GM23338 (cell line): ENCODE measurements at regions not wholly inside any gene's neighbourhood (a gene's known extent, or its start where the extent isn't known, plus 50 kb on each side); places are given as distances from the start of the nearest gene placed in this dataset.

ENCODE experiments used
- ATAC-seq: fragments of 200-7000 bp; cut with Tn5 transposase; 3 replicates; pipeline ENCODE4 v1.9.1; 2020
- DNase-seq: peaks from one replicate; pipeline ENCODE4 v3.0.0-alpha.2; 2015; ENCODE audit warnings: low spot score
- H2AFZ ChIP-seq: fragments of 200-600 bp; sonication (generic); 2 replicates; pipeline ENCODE4 v1.8.0; 2016; ENCODE audit warnings: antibody characterized with exemption, mild to moderate bottlenecking, moderate library complexity
- H3F3A ChIP-seq: fragments of 200-600 bp; sonication (generic); replicated peaks from 2 replicates; pipeline ENCODE4 v1.8.0; 2017; ENCODE audit warnings: antibody characterized with exemption, mixed run types, low read depth
- H3K27ac ChIP-seq: fragments of 200-600 bp; sonication (generic); 2 replicates; pipeline ENCODE4 v1.6.1; 2016; ENCODE audit warnings: low read depth
- H3K27me3 ChIP-seq: fragments of 200-600 bp; sonication (generic); 2 replicates; pipeline ENCODE4 v1.8.0; 2016; ENCODE audit warnings: mild to moderate bottlenecking, mixed run types, moderate library complexity; ENCODE audit not compliant: insufficient read depth
- H3K36me3 ChIP-seq: fragments of 200-600 bp; sonication (generic); 2 replicates; pipeline ENCODE4 v1.8.0; 2016; ENCODE audit warnings: mild to moderate bottlenecking; ENCODE audit not compliant: insufficient read depth
- H3K4me1 ChIP-seq: fragments of 200-600 bp; sonication (generic); 2 replicates; pipeline ENCODE4 v1.8.0; 2016; ENCODE audit warnings: mild to moderate bottlenecking, moderate library complexity; ENCODE audit not compliant: insufficient read depth
- H3K4me2 ChIP-seq: fragments of 200-600 bp; sonication (generic); 2 replicates; pipeline ENCODE4 v1.7.1; 2017; ENCODE audit warnings: mixed run types
- H3K4me3 ChIP-seq: fragments of 200-600 bp; sonication (generic); 2 replicates; pipeline ENCODE4 v1.6.1; 2016; ENCODE audit warnings: mixed run types
- H3K79me2 ChIP-seq: fragments of 200-600 bp; sonication (generic); replicated peaks from 2 replicates; pipeline ENCODE4 v1.8.0; 2017; ENCODE audit warnings: mild to moderate bottlenecking; ENCODE audit not compliant: insufficient read depth
- H3K9me2 ChIP-seq: fragments of 200-600 bp; sonication (generic); 2 replicates; pipeline ENCODE4 v1.8.0; 2017; ENCODE audit not compliant: insufficient read depth
- H4K20me1 ChIP-seq: fragments of 200-600 bp; sonication (generic); replicated peaks from 2 replicates; pipeline ENCODE4 v1.8.0; 2017; ENCODE audit warnings: mild to moderate bottlenecking; ENCODE audit not compliant: insufficient read depth
- H3K27ac Mint-ChIP-seq: 2 replicates; pipeline ENCODE4 v1.8.0; 2020; ENCODE audit warnings: inconsistent platforms, mild to moderate bottlenecking, moderate library complexity, mixed read lengths
- H3K27me3 Mint-ChIP-seq: 3 replicates; pipeline ENCODE4 v1.8.0; 2022; ENCODE audit warnings: low read depth, mild to moderate bottlenecking, moderate library complexity, mixed read lengths, inconsistent platforms; ENCODE audit not compliant: insufficient read depth, poor library complexity
- H3K36me3 Mint-ChIP-seq: 3 replicates; pipeline ENCODE4 v1.8.0; 2021; ENCODE audit warnings: low read depth, mild to moderate bottlenecking, inconsistent platforms, moderate library complexity, mixed read lengths
- H3K4me1 Mint-ChIP-seq: 3 replicates; pipeline ENCODE4 v1.8.0; 2020; ENCODE audit warnings: mild to moderate bottlenecking, inconsistent platforms, mixed read lengths
- H3K4me3 Mint-ChIP-seq: 3 replicates; pipeline ENCODE4 v1.8.0; 2021; ENCODE audit warnings: moderate library complexity, mild to moderate bottlenecking, inconsistent platforms, mixed read lengths
- H3K9me3 Mint-ChIP-seq: 3 replicates; pipeline ENCODE4 v1.8.0; 2020; ENCODE audit warnings: moderate library complexity, mild to moderate bottlenecking, inconsistent platforms, mixed read lengths
- CREB1 ChIP-seq: fragments of 250-450 bp; sonication (Bioruptor Pico); IDR thresholded peaks from 2 replicates; pipeline ENCODE4 v1.5.0; 2020; ENCODE audit warnings: low read depth, mild to moderate bottlenecking, moderate library complexity
- ETS1 ChIP-seq: IDR thresholded peaks from 2 replicates; pipeline ENCODE4 v1.6.1; 2016; ENCODE audit warnings: antibody characterized with exemption
- EZH2 ChIP-seq: fragments of 200-600 bp; sonication (generic); IDR thresholded peaks from one replicate; pipeline ENCODE4 v1.8.0; 2017; ENCODE audit warnings: antibody characterized with exemption, mild to moderate bottlenecking, low read depth; ENCODE audit not compliant: unreplicated experiment
- EZH2phosphoT487 ChIP-seq: fragments of 200-600 bp; sonication (generic); IDR thresholded peaks from one replicate; pipeline ENCODE4 v1.8.1; 2018; ENCODE audit warnings: antibody characterized with exemption; ENCODE audit not compliant: unreplicated experiment
- JUNB ChIP-seq: IDR thresholded peaks from one replicate; pipeline ENCODE4 v1.6.1; 2016; ENCODE audit warnings: antibody characterized with exemption; ENCODE audit not compliant: unreplicated experiment
- NANOG ChIP-seq: IDR thresholded peaks from 2 replicates; pipeline ENCODE4 v1.6.1; 2016; ENCODE audit warnings: antibody characterized with exemption, borderline replicate concordance
- POLR2AphosphoS5 ChIP-seq: IDR thresholded peaks from 2 replicates; pipeline ENCODE4 v1.6.1; 2016; ENCODE audit warnings: antibody characterized with exemption, low read depth
- STAT1 ChIP-seq: IDR thresholded peaks from one replicate; pipeline ENCODE4 v1.6.1; 2016; ENCODE audit warnings: antibody characterized with exemption; ENCODE audit not compliant: unreplicated experiment
- ZNF114 ChIP-seq: fragments of 250-450 bp; sonication (Bioruptor Pico); IDR thresholded peaks from 2 replicates; pipeline ENCODE4 v1.5.0; 2020; ENCODE audit warnings: mild to moderate bottlenecking, moderate library complexity
- ZNF331 ChIP-seq: fragments of 250-450 bp; sonication (Bioruptor Pico); IDR thresholded peaks from 2 replicates; pipeline ENCODE4 v1.5.0; 2020; ENCODE audit warnings: low read depth, mild to moderate bottlenecking, moderate library complexity
- ZNF462 ChIP-seq: fragments of 250-450 bp; sonication (Bioruptor Pico); IDR thresholded peaks from 2 replicates; pipeline ENCODE4 v1.5.0; 2020; ENCODE audit warnings: mild to moderate bottlenecking, moderate library complexity
- TF ChIP-seq, protein P1 (sequence below): IDR thresholded peaks from one replicate; pipeline ENCODE4 v1.6.1; 2018; ENCODE audit warnings: antibody characterized with exemption; ENCODE audit not compliant: unreplicated experiment
- TF ChIP-seq, protein P2 (sequence below), 2 experiments: fragments of 200-600 bp in 1 of 2; sonication (generic) in 1 of 2; conservative IDR thresholded peaks; 2 replicates each; pipeline versions ENCODE4 v1.5.1 to v1.6.1; 2016 to 2017; ENCODE audit warnings: antibody characterized with exemption in 2 of 2, low read depth in 2 of 2, mild to moderate bottlenecking in 2 of 2, moderate library complexity in 1 of 2

- TF ChIP-seq JUNB: no peak
- TF ChIP-seq NANOG: no peak
- TF ChIP-seq, protein P1, sequence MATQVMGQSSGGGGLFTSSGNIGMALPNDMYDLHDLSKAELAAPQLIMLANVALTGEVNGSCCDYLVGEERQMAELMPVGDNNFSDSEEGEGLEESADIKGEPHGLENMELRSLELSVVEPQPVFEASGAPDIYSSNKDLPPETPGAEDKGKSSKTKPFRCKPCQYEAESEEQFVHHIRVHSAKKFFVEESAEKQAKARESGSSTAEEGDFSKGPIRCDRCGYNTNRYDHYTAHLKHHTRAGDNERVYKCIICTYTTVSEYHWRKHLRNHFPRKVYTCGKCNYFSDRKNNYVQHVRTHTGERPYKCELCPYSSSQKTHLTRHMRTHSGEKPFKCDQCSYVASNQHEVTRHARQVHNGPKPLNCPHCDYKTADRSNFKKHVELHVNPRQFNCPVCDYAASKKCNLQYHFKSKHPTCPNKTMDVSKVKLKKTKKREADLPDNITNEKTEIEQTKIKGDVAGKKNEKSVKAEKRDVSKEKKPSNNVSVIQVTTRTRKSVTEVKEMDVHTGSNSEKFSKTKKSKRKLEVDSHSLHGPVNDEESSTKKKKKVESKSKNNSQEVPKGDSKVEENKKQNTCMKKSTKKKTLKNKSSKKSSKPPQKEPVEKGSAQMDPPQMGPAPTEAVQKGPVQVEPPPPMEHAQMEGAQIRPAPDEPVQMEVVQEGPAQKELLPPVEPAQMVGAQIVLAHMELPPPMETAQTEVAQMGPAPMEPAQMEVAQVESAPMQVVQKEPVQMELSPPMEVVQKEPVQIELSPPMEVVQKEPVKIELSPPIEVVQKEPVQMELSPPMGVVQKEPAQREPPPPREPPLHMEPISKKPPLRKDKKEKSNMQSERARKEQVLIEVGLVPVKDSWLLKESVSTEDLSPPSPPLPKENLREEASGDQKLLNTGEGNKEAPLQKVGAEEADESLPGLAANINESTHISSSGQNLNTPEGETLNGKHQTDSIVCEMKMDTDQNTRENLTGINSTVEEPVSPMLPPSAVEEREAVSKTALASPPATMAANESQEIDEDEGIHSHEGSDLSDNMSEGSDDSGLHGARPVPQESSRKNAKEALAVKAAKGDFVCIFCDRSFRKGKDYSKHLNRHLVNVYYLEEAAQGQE: no peak
- TF ChIP-seq STAT1: no peak
- TF ChIP-seq ZNF331 (CRISPR knock-in tag): no peak
- TF ChIP-seq CREB1 (CRISPR knock-in tag): no peak
- no peak for TF ChIP-seq EZH2phosphoT487
- no peak for TF ChIP-seq POLR2AphosphoS5
- TF ChIP-seq, protein P2, sequence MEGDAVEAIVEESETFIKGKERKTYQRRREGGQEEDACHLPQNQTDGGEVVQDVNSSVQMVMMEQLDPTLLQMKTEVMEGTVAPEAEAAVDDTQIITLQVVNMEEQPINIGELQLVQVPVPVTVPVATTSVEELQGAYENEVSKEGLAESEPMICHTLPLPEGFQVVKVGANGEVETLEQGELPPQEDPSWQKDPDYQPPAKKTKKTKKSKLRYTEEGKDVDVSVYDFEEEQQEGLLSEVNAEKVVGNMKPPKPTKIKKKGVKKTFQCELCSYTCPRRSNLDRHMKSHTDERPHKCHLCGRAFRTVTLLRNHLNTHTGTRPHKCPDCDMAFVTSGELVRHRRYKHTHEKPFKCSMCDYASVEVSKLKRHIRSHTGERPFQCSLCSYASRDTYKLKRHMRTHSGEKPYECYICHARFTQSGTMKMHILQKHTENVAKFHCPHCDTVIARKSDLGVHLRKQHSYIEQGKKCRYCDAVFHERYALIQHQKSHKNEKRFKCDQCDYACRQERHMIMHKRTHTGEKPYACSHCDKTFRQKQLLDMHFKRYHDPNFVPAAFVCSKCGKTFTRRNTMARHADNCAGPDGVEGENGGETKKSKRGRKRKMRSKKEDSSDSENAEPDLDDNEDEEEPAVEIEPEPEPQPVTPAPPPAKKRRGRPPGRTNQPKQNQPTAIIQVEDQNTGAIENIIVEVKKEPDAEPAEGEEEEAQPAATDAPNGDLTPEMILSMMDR (conservative IDR thresholded peaks at IDR 0.05; ENCODE audit: low read depth in 2 of 2): no peak
- TF ChIP-seq EZH2: no peak
- no peak for TF ChIP-seq ZNF462 (CRISPR knock-in tag)
- TF ChIP-seq ETS1: no peak
- no peak for TF ChIP-seq ZNF114
- peaks cover 3% of the 10 kb centered on the region; the same call in 1 of the 3 replicates for H3K36me3 Mint-ChIP-seq
Measured at GRCh38 chr11:37504060-37504611, 906.1 kb upstream of the RAG2 start.

More at GRCh38 chr11:37504060-37504611, 906.1 kb upstream of the RAG2 start:
- no peak overlapping the region for H3K4me2 ChIP-seq
- Mint-ChIP-seq H3K4me1 (peaks cover 27% of the 10 kb centered on the region; the same call in 2 of the 3 replicates), H3K27ac (no peak overlapping the region), H3K4me3 (no peak overlapping the region), H3K27me3 (no peaks in the 10 kb centered on the region), H3K9me3 (no peaks in the 10 kb centered on the region; the same call in 2 of the 3 replicates)
- no peaks in the 10 kb centered on the region for H4K20me1 ChIP-seq
- H3K36me3 ChIP-seq: no peaks in the 10 kb centered on the region
- no peaks in the 10 kb centered on the region for H3K27me3 ChIP-seq
- H3K79me2 ChIP-seq: no peaks in the 10 kb centered on the region
- ATAC-seq (peak; percentile 60), DNase-seq (peak; percentile 0)
- H3K9me2 ChIP-seq: no peaks in the 10 kb centered on the region
- H3K4me1 ChIP-seq: no peaks in the 10 kb centered on the region
- H3K4me3 ChIP-seq: no peak overlapping the region
- no peaks in the 10 kb centered on the region for H3F3A ChIP-seq
- no peak overlapping the region for H2AFZ ChIP-seq
- no peak overlapping the region for H3K27ac ChIP-seq
